ENCODE measurements at regions not wholly inside any gene's neighbourhood (a gene's known extent, or its start where the extent isn't known, plus 50 kb on each side); places are given as distances from the start of the nearest gene placed in this dataset.

DNA sequence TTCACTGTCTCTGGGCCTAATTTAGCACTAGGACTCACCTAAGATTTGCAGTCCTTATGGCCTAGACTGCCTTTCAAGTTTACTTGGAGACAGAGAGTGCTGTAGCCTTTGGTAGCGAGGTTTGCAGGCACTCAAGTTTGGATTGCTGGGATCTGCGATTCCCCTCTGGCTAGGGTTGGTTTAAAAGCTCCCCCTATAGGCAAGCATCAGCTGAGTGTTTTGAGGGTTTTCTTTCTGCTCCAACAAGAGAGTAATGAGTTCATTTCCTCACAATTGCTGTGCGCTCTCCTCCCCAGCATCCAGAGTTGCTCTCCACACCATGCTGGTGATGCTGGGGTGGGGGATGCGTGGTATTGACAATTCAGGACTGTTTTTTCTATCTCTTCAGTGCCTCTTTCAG, 206.9 kb downstream of the GLUD2 start:
- H3K4me1 ChIP-seq (replicated peaks in 1 of 2; ENCODE audit: control insufficient read depth in 2 of 2, insufficient read depth in 2 of 2, low read length in 2 of 2), result peaks cover 0 to 5% of the 10 kb centered on the region in 2 experiments; a peak in 2 of 5 replicates
- ChIA-PET CTCF (ENCODE audit: low intra/inter-chr PET ratio) (no interaction called here), POLR2A (no interaction called here)
- WGBS (ENCODE audit: insufficient coverage, low coverage, missing lambda C conversion rate), result 24% methylated on average over 4 of the region's 4 CpGs
- H3K27me3 ChIP-seq (ENCODE audit: control insufficient read depth in 2 of 2, insufficient read depth in 2 of 2, low read length in 2 of 2), result no peaks in the 10 kb centered on the region
- no peaks in the 10 kb centered on the region for H3K36me3 ChIP-seq (ENCODE audit: control insufficient read depth, insufficient read depth, low read length)
- H3K4me2 ChIP-seq (ENCODE audit: insufficient read depth, low read length), result no peak overlapping the region
- peak; percentile 69 for FAIRE-seq
- no peak overlapping the region for H3K9ac ChIP-seq (ENCODE audit: insufficient read depth in 1 of 2, low read depth in 2 of 2, low read length in 2 of 2)
- ATAC-seq, result peak; percentile 85
- H3K27ac ChIP-seq (ENCODE audit: extremely low read depth, low read depth, low read length), result no peak overlapping the region
- no TSS peak for BruUV-seq (replicated peaks)
- peak in 1 of 4 experiments; percentile 40 for DNase-seq (ENCODE audit: extremely low read depth in 1 of 4, low spot score in 3 of 4)
- intact Hi-C loops (cut with micrococcal nuclease) (loop anchor here (2.0 kb wide), 1 partner anchor 206 kb away; no protein-coding TSS in a partner anchor), in situ Hi-C loops (cut with MboI) (no loop called here)
- H4K20me1 ChIP-seq (replicated peaks; ENCODE audit: control insufficient read depth, insufficient read depth, low read length), result peaks cover 7% of the 10 kb centered on the region
- no peaks in the 10 kb centered on the region for H3K9me1 ChIP-seq (ENCODE audit: control insufficient read depth, insufficient read depth, low read length)
- no peak overlapping the region for H3K4me3 ChIP-seq
- H3K9me3 ChIP-seq (replicated peaks; ENCODE audit: control insufficient read depth, insufficient read depth, low read depth, low read length), result no peaks in the 10 kb centered on the region
- no peak overlapping the region for H2AFZ ChIP-seq (ENCODE audit: low read depth, low read length)
- peaks cover 27% of the 10 kb centered on the region for H3K79me2 ChIP-seq (ENCODE audit: control insufficient read depth, insufficient read depth, low read length)
- no peak for TF ChIP-seq GATA2 (CRISPR knock-in tag; IDR thresholded peaks at IDR 0.05)
- TF ChIP-seq, protein P1, sequence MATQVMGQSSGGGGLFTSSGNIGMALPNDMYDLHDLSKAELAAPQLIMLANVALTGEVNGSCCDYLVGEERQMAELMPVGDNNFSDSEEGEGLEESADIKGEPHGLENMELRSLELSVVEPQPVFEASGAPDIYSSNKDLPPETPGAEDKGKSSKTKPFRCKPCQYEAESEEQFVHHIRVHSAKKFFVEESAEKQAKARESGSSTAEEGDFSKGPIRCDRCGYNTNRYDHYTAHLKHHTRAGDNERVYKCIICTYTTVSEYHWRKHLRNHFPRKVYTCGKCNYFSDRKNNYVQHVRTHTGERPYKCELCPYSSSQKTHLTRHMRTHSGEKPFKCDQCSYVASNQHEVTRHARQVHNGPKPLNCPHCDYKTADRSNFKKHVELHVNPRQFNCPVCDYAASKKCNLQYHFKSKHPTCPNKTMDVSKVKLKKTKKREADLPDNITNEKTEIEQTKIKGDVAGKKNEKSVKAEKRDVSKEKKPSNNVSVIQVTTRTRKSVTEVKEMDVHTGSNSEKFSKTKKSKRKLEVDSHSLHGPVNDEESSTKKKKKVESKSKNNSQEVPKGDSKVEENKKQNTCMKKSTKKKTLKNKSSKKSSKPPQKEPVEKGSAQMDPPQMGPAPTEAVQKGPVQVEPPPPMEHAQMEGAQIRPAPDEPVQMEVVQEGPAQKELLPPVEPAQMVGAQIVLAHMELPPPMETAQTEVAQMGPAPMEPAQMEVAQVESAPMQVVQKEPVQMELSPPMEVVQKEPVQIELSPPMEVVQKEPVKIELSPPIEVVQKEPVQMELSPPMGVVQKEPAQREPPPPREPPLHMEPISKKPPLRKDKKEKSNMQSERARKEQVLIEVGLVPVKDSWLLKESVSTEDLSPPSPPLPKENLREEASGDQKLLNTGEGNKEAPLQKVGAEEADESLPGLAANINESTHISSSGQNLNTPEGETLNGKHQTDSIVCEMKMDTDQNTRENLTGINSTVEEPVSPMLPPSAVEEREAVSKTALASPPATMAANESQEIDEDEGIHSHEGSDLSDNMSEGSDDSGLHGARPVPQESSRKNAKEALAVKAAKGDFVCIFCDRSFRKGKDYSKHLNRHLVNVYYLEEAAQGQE (IDR thresholded peaks at IDR 0.05; ENCODE audit: borderline replicate concordance), result peak; percentile 19; the same call in 1 of the 2 replicates
- TF ChIP-seq, protein P1 (CRISPR knock-in tag; IDR thresholded peaks at IDR 0.05; ENCODE audit: low read depth), result no peak
- TF ChIP-seq, protein P2, sequence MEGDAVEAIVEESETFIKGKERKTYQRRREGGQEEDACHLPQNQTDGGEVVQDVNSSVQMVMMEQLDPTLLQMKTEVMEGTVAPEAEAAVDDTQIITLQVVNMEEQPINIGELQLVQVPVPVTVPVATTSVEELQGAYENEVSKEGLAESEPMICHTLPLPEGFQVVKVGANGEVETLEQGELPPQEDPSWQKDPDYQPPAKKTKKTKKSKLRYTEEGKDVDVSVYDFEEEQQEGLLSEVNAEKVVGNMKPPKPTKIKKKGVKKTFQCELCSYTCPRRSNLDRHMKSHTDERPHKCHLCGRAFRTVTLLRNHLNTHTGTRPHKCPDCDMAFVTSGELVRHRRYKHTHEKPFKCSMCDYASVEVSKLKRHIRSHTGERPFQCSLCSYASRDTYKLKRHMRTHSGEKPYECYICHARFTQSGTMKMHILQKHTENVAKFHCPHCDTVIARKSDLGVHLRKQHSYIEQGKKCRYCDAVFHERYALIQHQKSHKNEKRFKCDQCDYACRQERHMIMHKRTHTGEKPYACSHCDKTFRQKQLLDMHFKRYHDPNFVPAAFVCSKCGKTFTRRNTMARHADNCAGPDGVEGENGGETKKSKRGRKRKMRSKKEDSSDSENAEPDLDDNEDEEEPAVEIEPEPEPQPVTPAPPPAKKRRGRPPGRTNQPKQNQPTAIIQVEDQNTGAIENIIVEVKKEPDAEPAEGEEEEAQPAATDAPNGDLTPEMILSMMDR (IDR thresholded peaks at IDR 0.05 in 2 of 3, conservative IDR thresholded peaks at IDR 0.05 in 1 of 3; ENCODE audit: insufficient read depth in 2 of 3, low read depth in 1 of 3, low read length in 3 of 3), result peak; percentile 27 to 49 (median 42); a peak in 5 of 6 replicates
- TF ChIP-seq, protein P3, sequence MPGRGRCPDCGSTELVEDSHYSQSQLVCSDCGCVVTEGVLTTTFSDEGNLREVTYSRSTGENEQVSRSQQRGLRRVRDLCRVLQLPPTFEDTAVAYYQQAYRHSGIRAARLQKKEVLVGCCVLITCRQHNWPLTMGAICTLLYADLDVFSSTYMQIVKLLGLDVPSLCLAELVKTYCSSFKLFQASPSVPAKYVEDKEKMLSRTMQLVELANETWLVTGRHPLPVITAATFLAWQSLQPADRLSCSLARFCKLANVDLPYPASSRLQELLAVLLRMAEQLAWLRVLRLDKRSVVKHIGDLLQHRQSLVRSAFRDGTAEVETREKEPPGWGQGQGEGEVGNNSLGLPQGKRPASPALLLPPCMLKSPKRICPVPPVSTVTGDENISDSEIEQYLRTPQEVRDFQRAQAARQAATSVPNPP (IDR thresholded peaks at IDR 0.05; ENCODE audit: borderline replicate concordance, insufficient read depth, insufficient read length), result no peak
- TF ChIP-seq EHMT2 (IDR thresholded peaks at IDR 0.05), result no peak

All from K562 (cell line).